Fibroblast of the aortic adventitia (primary cell): ENCODE measurements at regions not wholly inside any gene's neighbourhood (a gene's known extent, or its start where the extent isn't known, plus 50 kb on each side); places are given as distances from the start of the nearest gene placed in this dataset.

Experiments
- DNase-seq: peaks from one replicate; pipeline ENCODE4 v3.0.0-alpha.2; 2010; ENCODE audit warnings: low read depth
- H3K4me3 ChIP-seq: 2 replicates; pipeline ENCODE4 v1.5.1; 2011; ENCODE audit warnings: low read depth, mild to moderate bottlenecking, control low read depth, low read length, moderate library complexity
- TF ChIP-seq, protein P1 (sequence below): IDR thresholded peaks from 2 replicates; pipeline ENCODE4 v1.5.1; 2011; ENCODE audit warnings: mild to moderate bottlenecking, low read length, control low read depth, inconsistent platforms; ENCODE audit not compliant: insufficient read depth

- H3K4me3 ChIP-seq: no peak overlapping the region
- no peak for DNase-seq
- TF ChIP-seq, protein P1, sequence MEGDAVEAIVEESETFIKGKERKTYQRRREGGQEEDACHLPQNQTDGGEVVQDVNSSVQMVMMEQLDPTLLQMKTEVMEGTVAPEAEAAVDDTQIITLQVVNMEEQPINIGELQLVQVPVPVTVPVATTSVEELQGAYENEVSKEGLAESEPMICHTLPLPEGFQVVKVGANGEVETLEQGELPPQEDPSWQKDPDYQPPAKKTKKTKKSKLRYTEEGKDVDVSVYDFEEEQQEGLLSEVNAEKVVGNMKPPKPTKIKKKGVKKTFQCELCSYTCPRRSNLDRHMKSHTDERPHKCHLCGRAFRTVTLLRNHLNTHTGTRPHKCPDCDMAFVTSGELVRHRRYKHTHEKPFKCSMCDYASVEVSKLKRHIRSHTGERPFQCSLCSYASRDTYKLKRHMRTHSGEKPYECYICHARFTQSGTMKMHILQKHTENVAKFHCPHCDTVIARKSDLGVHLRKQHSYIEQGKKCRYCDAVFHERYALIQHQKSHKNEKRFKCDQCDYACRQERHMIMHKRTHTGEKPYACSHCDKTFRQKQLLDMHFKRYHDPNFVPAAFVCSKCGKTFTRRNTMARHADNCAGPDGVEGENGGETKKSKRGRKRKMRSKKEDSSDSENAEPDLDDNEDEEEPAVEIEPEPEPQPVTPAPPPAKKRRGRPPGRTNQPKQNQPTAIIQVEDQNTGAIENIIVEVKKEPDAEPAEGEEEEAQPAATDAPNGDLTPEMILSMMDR: no peak
Observed at GRCh38 chr18:71966791-71967190, 577.4 kb downstream of the CBLN2 start.

DNA sequence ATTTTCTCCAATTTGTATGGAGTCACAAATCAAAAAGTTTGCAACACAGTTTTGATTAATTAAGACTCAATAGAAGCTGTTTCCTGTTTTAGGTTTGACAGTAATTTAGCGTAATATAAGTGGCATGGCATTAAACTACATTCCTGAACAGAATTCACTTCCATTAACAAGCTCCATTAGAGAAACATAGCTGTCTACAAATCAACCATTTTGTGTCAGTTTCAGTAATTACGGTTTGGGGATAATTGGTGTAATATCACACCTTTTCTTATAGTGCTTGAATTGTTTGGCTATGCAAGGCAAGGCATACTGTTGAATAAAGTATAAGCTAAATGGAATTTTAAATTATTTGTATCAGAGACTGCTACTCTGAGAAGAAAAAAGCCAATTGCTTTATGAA lies 585.5 kb downstream of the CBLN2 start:
- H3K4me3 ChIP-seq: no peak overlapping the region
- no peak for DNase-seq
- TF ChIP-seq, protein P1: no peak

DNA sequence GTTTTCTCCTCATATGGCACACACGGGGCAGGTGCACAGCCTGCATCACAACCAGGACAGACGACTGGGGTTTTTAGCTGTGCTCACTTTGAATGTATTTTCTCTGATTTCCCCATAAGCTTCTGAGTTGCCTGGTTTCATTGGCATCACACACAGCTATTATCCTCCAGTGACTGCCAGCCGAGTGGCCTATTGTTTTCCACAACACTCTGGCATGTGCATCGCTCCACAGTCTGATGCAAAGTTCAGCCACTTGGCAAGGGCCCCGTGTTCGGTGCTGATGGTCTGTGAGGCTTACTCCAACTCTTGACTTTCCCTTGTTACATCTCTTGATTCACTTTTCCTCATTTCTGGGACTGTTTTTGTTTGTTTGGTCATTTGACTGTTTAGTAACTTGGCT lies 593.1 kb downstream of the CBLN2 start:
- no peak overlapping the region for H3K4me3 ChIP-seq
- TF ChIP-seq, protein P1: no peak
- no peak for DNase-seq

DNA sequence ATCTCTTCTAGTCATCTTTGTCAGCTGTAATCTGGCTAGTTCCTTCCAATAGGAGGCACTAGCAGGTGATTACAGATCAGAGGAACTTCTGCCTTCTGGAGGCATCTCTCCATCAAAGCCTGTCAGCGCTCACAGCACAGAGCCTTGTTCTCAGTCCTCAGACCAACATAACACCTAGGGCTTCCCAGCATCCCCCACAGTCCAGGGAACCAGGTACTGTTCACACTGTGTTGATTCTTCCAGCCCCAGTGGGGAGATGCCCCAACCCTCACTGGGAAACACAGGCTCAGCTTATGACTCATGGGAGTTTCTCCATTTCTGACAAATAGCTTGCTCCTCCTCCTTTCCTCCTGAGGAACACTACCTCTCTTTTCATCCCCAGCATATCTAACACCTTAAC lies 601.7 kb downstream of the CBLN2 start:
- TF ChIP-seq, protein P1: no peak
- H3K4me3 ChIP-seq: no peak overlapping the region
- no peak for DNase-seq

GRCh38 chr18:71939483-71939882 lies 604.7 kb downstream of the CBLN2 start:
- DNase-seq: no peak
- TF ChIP-seq, protein P1: no peak
- H3K4me3 ChIP-seq: no peak overlapping the region

- no peak for DNase-seq
- no peak overlapping the region for H3K4me3 ChIP-seq
- TF ChIP-seq, protein P1: no peak
Observed at GRCh38 chr18:71936744-71937143, 607.4 kb downstream of the CBLN2 start.

DNA sequence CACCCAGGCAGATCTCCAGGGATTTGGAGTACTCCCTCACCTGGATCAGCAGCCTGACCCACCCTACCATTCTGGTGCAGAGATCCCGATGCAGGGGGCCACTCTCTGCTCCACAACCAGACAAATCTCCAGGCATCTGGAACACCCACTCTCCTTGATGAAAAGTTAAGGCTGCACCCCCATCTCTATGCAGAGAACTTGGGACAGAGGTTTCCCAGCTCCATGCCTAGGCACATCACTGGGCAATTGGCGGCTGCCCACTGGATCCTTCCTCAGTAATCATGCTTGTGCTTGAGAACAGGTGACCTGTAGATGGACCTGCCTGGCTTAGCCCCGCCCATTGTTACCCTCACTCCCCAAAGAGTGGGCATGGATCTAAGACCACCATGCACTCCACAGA lies 624.9 kb downstream of the CBLN2 start:
- DNase-seq: no peak
- no peak overlapping the region for H3K4me3 ChIP-seq
- TF ChIP-seq, protein P1: no peak
